Thyroid gland (tissue), 4 donors: ENCODE measurements at regions not wholly inside any gene's neighbourhood (a gene's known extent, or its start where the extent isn't known, plus 50 kb on each side); places are given as distances from the start of the nearest gene placed in this dataset.

Experiments
- DNase-seq, 2 donors: peaks; one replicate each; pipeline ENCODE4 v3.0.0-alpha.2; 2019
- H3K27ac ChIP-seq, 3 donors: fragments of 200-600 bp; sonication (generic); 1 replicate in 2 of 3; 2 replicates in 1 of 3; pipeline ENCODE4 v1.5.1; 2016 to 2019; ENCODE audit warnings: mild to moderate bottlenecking in 1 of 3, moderate library complexity in 1 of 3
- H3K27me3 ChIP-seq: fragments of 200-600 bp; sonication (generic); one replicate; pipeline ENCODE4 v1.5.1; 2019
- H3K36me3 ChIP-seq, 2 donors: fragments of 200-600 bp; sonication (generic); one replicate each; pipeline ENCODE4 v1.5.1; 2016 to 2019
- H3K4me1 ChIP-seq, 2 donors: fragments of 200-600 bp; sonication (generic); one replicate each; pipeline ENCODE4 v1.5.1; 2017 to 2019
- H3K4me3 ChIP-seq, 3 donors: fragments of 200-600 bp; sonication (generic); replicated peaks in 1 of 3; 1 replicate in 2 of 3; 2 replicates in 1 of 3; pipeline ENCODE4 v1.5.1; 2016; ENCODE audit warnings: mild to moderate bottlenecking in 1 of 3
- H3K9me3 ChIP-seq: fragments of 200-600 bp; sonication (generic); one replicate; pipeline ENCODE4 v1.5.1; 2017
- POLR2A ChIP-seq, 2 donors: fragments of 450-650 bp; IDR thresholded peaks; one replicate each; pipeline ENCODE4 v1.6.1; 2017; ENCODE audit warnings: antibody characterized with exemption in 2 of 2, mild to moderate bottlenecking in 2 of 2, moderate library complexity in 1 of 2
- WGBS, 2 donors: methylation state at CpG; one replicate each; pipeline ENCODE4 v1.1.5; 2017; 5-methylcytosine and 5-hydroxymethylcytosine counted together
- intact Hi-C: fragments of 100-400 bp; cut with DNase I; formaldehyde crosslinking; loops from one replicate; pipeline ENCODE4 v1.15.1; 2023
- TF ChIP-seq, protein P1 (sequence below), 6 experiments: fragments of 200-600 bp in 3 of 6; fragments of 450-650 bp in 3 of 6; sonication (generic) in 3 of 6; IDR thresholded peaks; one replicate each; pipeline ENCODE4 v1.5.1; 2016 to 2019; ENCODE audit warnings: antibody characterized with exemption in 6 of 6, mild to moderate bottlenecking in 2 of 6, inconsistent platforms in 1 of 6, moderate library complexity in 1 of 6

- Histone ChIP-seq H3K36me3 (no peaks in the 10 kb centered on the region), H3K9me3 (no peaks in the 10 kb centered on the region), H3K4me3 (no peak overlapping the region), H3K27me3 (no peaks in the 10 kb centered on the region), H3K27ac (no peak overlapping the region), H3K4me1 (no peaks in the 10 kb centered on the region)
- 93 to 95% methylated on average over 15 to 21 of the region's 21 CpGs for WGBS, 2 donors
- intact Hi-C loops, result no loop called here
- TF ChIP-seq, protein P1, sequence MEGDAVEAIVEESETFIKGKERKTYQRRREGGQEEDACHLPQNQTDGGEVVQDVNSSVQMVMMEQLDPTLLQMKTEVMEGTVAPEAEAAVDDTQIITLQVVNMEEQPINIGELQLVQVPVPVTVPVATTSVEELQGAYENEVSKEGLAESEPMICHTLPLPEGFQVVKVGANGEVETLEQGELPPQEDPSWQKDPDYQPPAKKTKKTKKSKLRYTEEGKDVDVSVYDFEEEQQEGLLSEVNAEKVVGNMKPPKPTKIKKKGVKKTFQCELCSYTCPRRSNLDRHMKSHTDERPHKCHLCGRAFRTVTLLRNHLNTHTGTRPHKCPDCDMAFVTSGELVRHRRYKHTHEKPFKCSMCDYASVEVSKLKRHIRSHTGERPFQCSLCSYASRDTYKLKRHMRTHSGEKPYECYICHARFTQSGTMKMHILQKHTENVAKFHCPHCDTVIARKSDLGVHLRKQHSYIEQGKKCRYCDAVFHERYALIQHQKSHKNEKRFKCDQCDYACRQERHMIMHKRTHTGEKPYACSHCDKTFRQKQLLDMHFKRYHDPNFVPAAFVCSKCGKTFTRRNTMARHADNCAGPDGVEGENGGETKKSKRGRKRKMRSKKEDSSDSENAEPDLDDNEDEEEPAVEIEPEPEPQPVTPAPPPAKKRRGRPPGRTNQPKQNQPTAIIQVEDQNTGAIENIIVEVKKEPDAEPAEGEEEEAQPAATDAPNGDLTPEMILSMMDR (IDR thresholded peaks at IDR 0.05), result no peak
- no peak for TF ChIP-seq POLR2A (IDR thresholded peaks at IDR 0.05)
- no peak for DNase-seq
Measured at GRCh38 chr14:101122237-101123141, 219.0 kb upstream of the RTL1 start.

GRCh38 chr14:101123618-101124510 lies 220.3 kb upstream of the RTL1 start:
- Histone ChIP-seq H3K36me3 (no peaks in the 10 kb centered on the region), H3K4me1 (no peaks in the 10 kb centered on the region), H3K9me3 (no peaks in the 10 kb centered on the region), H3K27me3 (no peaks in the 10 kb centered on the region), H3K27ac (no peak overlapping the region), H3K4me3 (no peak overlapping the region)
- intact Hi-C loops, result no loop called here
- DNase-seq, result no peak
- TF ChIP-seq POLR2A (IDR thresholded peaks at IDR 0.05), result no peak
- TF ChIP-seq, protein P1 (IDR thresholded peaks at IDR 0.05), result no peak
- WGBS, 2 donors, result 78 to 89% methylated on average over 15 to 19 of the region's 19 CpGs

DNA sequence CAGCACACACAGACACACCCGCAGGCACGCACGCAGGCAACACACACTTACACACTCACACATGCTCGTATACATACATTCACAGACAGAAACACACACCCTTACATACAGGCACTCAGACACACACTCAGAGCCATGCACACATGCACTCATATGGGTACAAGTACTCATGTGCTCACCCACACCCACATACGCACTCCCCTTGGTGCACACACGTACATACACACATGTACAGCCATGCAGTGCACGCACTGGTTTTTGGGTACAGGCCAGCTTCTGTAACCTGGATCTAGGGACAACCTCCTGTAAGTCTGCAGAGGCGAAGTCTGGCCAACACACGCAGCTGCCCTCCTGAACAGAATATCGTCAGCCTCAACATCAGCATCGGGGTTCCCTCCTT lies 221.3 kb upstream of the RTL1 start:
- 87 to 95% methylated on average over 11 of the region's 11 CpGs for WGBS, 2 donors
- intact Hi-C loops, result no loop called here
- no peaks in the 10 kb centered on the region for H3K27me3 ChIP-seq

DNA sequence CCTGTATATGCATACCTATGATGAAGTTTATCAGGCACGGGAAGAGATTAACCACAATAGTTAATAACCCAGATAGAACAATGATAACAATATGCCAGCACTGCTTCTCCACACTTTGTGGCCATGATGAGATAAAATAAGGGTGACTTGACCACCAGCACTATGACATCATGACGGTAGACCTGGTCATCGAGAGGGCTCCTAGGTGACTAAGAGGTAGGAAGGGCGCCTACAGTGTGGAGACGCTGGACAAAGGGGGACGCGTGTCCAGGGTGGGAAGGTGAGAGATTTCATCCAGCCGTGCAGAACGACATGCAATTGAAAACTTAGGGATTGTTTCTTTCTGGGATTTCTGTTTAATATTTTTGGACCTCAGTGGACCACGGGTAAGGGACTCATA lies 221.8 kb upstream of the RTL1 start:
- no peak for TF ChIP-seq POLR2A (IDR thresholded peaks at IDR 0.05)
- TF ChIP-seq, protein P1 (IDR thresholded peaks at IDR 0.05), result no peak
- Histone ChIP-seq H3K4me3 (no peak overlapping the region), H3K36me3 (no peaks in the 10 kb centered on the region), H3K9me3 (no peaks in the 10 kb centered on the region), H3K27ac (no peak overlapping the region), H3K4me1 (no peaks in the 10 kb centered on the region), H3K27me3 (no peaks in the 10 kb centered on the region)
- no peak for DNase-seq
- intact Hi-C loops, result no loop called here
- WGBS, 2 donors, result 94 to 96% methylated on average over 10 of the region's 10 CpGs

More for the DNA sequence above, 221.3 kb upstream of the RTL1 start:
- Histone ChIP-seq H3K4me3 (no peak overlapping the region), H3K9me3 (no peaks in the 10 kb centered on the region), H3K36me3 (no peaks in the 10 kb centered on the region), H3K27ac (no peak overlapping the region), H3K4me1 (no peaks in the 10 kb centered on the region)
- DNase-seq, result no peak
- TF ChIP-seq, protein P1 (IDR thresholded peaks at IDR 0.05), result no peak
- no peak for TF ChIP-seq POLR2A (IDR thresholded peaks at IDR 0.05)
